ENCODE measurements at regions not wholly inside any gene's neighbourhood (a gene's known extent, or its start where the extent isn't known, plus 50 kb on each side); places are given as distances from the start of the nearest gene placed in this dataset.

GRCh38 chr1:17913326-17914115, 158.4 kb downstream of the ACTL8 start:
- Mint-ChIP-seq H3K36me3 (no peaks in the 10 kb centered on the region), H3K27ac (no peak overlapping the region), H3K4me3 (no peak overlapping the region), H3K9me3 (no peaks in the 10 kb centered on the region), H3K27me3 (peaks cover 25 to 50% of the 10 kb centered on the region in 2 donors), H3K4me1 (no peaks in the 10 kb centered on the region)
- Histone ChIP-seq H3K4me3 (ENCODE audit: control insufficient read depth in 1 of 2, extremely low read depth in 1 of 2, low read length in 1 of 2) (no peak overlapping the region), H3K27me3 (replicated peaks in 1 of 2; ENCODE audit: control insufficient read depth in 2 of 2, extremely low read depth in 1 of 2, insufficient read depth in 2 of 2, low read length in 1 of 2) (peaks cover 0 to 29% of the 10 kb centered on the region in 2 experiments), H3K36me3 (ENCODE audit: control insufficient read depth in 2 of 2, extremely low read depth in 1 of 2, insufficient read depth in 1 of 2, low read length in 1 of 2) (no peaks in the 10 kb centered on the region), H3K9me3 (no peaks in the 10 kb centered on the region), H3K4me1 (ENCODE audit: control insufficient read depth in 1 of 2, extremely low read depth in 1 of 2, insufficient read depth in 2 of 2, low read length in 2 of 2) (no peaks in the 10 kb centered on the region), H3K27ac (ENCODE audit: low read length) (no peak overlapping the region)
- POLR2A ChIA-PET, result no interaction called here
- CTCF ChIA-PET, result no interaction called here
- DNase-seq, result peak in 1 of 35 experiments; percentile 9
- WGBS (ENCODE audit: insufficient coverage), result 63% methylated on average over 4 of the region's 14 CpGs
- no peak for ATAC-seq (replicated peaks in 1 of 4)

- peaks cover 25 to 46% of the 10 kb centered on the region in 2 donors for H3K27me3 Mint-ChIP-seq
- Histone ChIP-seq H3K27ac (ENCODE audit: low read length) (no peak overlapping the region), H3K4me1 (ENCODE audit: control insufficient read depth in 1 of 2, extremely low read depth in 1 of 2, insufficient read depth in 2 of 2, low read length in 2 of 2) (no peaks in the 10 kb centered on the region), H3K27me3 (replicated peaks in 1 of 2; ENCODE audit: control insufficient read depth in 2 of 2, extremely low read depth in 1 of 2, insufficient read depth in 2 of 2, low read length in 1 of 2) (peaks cover 0 to 30% of the 10 kb centered on the region in 2 experiments), H3K4me3 (ENCODE audit: control insufficient read depth in 1 of 2, extremely low read depth in 1 of 2, low read length in 1 of 2) (no peak overlapping the region), H3K36me3 (ENCODE audit: control insufficient read depth in 2 of 2, extremely low read depth in 1 of 2, insufficient read depth in 1 of 2, low read length in 1 of 2) (no peaks in the 10 kb centered on the region), H3K9me3 (no peaks in the 10 kb centered on the region)
- H3K9me3 Mint-ChIP-seq, result no peaks in the 10 kb centered on the region
- ChIA-PET POLR2A (no interaction called here), CTCF (no interaction called here)
- no peak for DNase-seq
- H3K27ac Mint-ChIP-seq, result no peak overlapping the region
- no peaks in the 10 kb centered on the region for H3K36me3 Mint-ChIP-seq
- H3K4me1 Mint-ChIP-seq, result no peaks in the 10 kb centered on the region
- 67% methylated on average over 5 of the region's 7 CpGs for WGBS (ENCODE audit: insufficient coverage)
- ATAC-seq (replicated peaks in 1 of 4), result no peak
- H3K4me3 Mint-ChIP-seq, result no peak overlapping the region
These were observed 159.0 kb downstream of the ACTL8 start for GRCh38 chr1:17914131-17914530.

- H3K27me3 Mint-ChIP-seq, result peaks cover 21 to 44% of the 10 kb centered on the region in 2 donors
- Histone ChIP-seq H3K4me3 (ENCODE audit: control insufficient read depth in 1 of 2, extremely low read depth in 1 of 2, low read length in 1 of 2) (no peak overlapping the region), H3K36me3 (ENCODE audit: control insufficient read depth in 2 of 2, extremely low read depth in 1 of 2, insufficient read depth in 1 of 2, low read length in 1 of 2) (no peaks in the 10 kb centered on the region), H3K4me1 (ENCODE audit: control insufficient read depth in 1 of 2, extremely low read depth in 1 of 2, insufficient read depth in 2 of 2, low read length in 2 of 2) (no peaks in the 10 kb centered on the region), H3K27ac (ENCODE audit: low read length) (no peak overlapping the region), H3K27me3 (replicated peaks in 1 of 2; ENCODE audit: control insufficient read depth in 2 of 2, extremely low read depth in 1 of 2, insufficient read depth in 2 of 2, low read length in 1 of 2) (peaks cover 0 to 30% of the 10 kb centered on the region in 2 experiments), H3K9me3 (no peaks in the 10 kb centered on the region)
- WGBS (ENCODE audit: insufficient coverage), result 57% methylated on average over 9 of the region's 9 CpGs
- ATAC-seq (replicated peaks in 1 of 4) (no peak), DNase-seq (no peak)
- H3K27ac Mint-ChIP-seq, result no peak overlapping the region
- no peaks in the 10 kb centered on the region for H3K9me3 Mint-ChIP-seq
- ChIA-PET CTCF (no interaction called here), POLR2A (no interaction called here)
- H3K4me1 Mint-ChIP-seq, result no peaks in the 10 kb centered on the region
- H3K36me3 Mint-ChIP-seq, result no peaks in the 10 kb centered on the region
- H3K4me3 Mint-ChIP-seq, result no peak overlapping the region
These were observed 159.9 kb downstream of the ACTL8 start for GRCh38 chr1:17914987-17915386.

- Mint-ChIP-seq H3K4me1 (no peaks in the 10 kb centered on the region), H3K27me3 (peaks cover 17 to 44% of the 10 kb centered on the region in 2 donors), H3K9me3 (no peaks in the 10 kb centered on the region), H3K27ac (no peak overlapping the region), H3K36me3 (no peaks in the 10 kb centered on the region), H3K4me3 (no peak overlapping the region)
- ChIA-PET CTCF (no interaction called here), POLR2A (no interaction called here)
- ATAC-seq (replicated peaks in 1 of 4) (no peak), DNase-seq (no peak)
- no peaks in the 10 kb centered on the region for H3K9me3 ChIP-seq
- H3K27me3 ChIP-seq (replicated peaks in 1 of 2; ENCODE audit: control insufficient read depth in 2 of 2, extremely low read depth in 1 of 2, insufficient read depth in 2 of 2, low read length in 1 of 2), result peaks cover 0 to 32% of the 10 kb centered on the region in 2 experiments
- H3K4me1 ChIP-seq (ENCODE audit: control insufficient read depth in 1 of 2, extremely low read depth in 1 of 2, insufficient read depth in 2 of 2, low read length in 2 of 2), result no peaks in the 10 kb centered on the region
- no peak overlapping the region for H3K4me3 ChIP-seq (ENCODE audit: control insufficient read depth in 1 of 2, extremely low read depth in 1 of 2, low read length in 1 of 2)
- WGBS (ENCODE audit: insufficient coverage), result 23% methylated on average over 4 of the region's 7 CpGs
- no peak overlapping the region for H3K27ac ChIP-seq (ENCODE audit: low read length)
- no peaks in the 10 kb centered on the region for H3K36me3 ChIP-seq (ENCODE audit: control insufficient read depth in 2 of 2, extremely low read depth in 1 of 2, insufficient read depth in 1 of 2, low read length in 1 of 2)
These were observed 160.5 kb downstream of the ACTL8 start for GRCh38 chr1:17915511-17916197.

- ATAC-seq (replicated peaks in 1 of 4) (no peak), DNase-seq (no peak)
- Histone ChIP-seq H3K27me3 (replicated peaks in 1 of 2; ENCODE audit: control insufficient read depth in 2 of 2, extremely low read depth in 1 of 2, insufficient read depth in 2 of 2, low read length in 1 of 2) (peaks cover 0 to 38% of the 10 kb centered on the region in 2 experiments), H3K4me1 (ENCODE audit: control insufficient read depth in 1 of 2, extremely low read depth in 1 of 2, insufficient read depth in 2 of 2, low read length in 2 of 2) (no peaks in the 10 kb centered on the region), H3K9me3 (no peaks in the 10 kb centered on the region), H3K4me3 (ENCODE audit: control insufficient read depth in 1 of 2, extremely low read depth in 1 of 2, low read length in 1 of 2) (no peak overlapping the region), H3K27ac (ENCODE audit: low read length) (no peak overlapping the region), H3K36me3 (ENCODE audit: control insufficient read depth in 2 of 2, extremely low read depth in 1 of 2, insufficient read depth in 1 of 2, low read length in 1 of 2) (no peaks in the 10 kb centered on the region)
- POLR2A ChIA-PET, result no interaction called here
- peaks cover 17 to 41% of the 10 kb centered on the region in 2 donors for H3K27me3 Mint-ChIP-seq
- no peaks in the 10 kb centered on the region for H3K9me3 Mint-ChIP-seq
- H3K27ac Mint-ChIP-seq, result no peak overlapping the region
- no peaks in the 10 kb centered on the region for H3K36me3 Mint-ChIP-seq
- WGBS (ENCODE audit: insufficient coverage), result 69% methylated on average over 2 of the region's 3 CpGs
- no peaks in the 10 kb centered on the region for H3K4me1 Mint-ChIP-seq
- no peak overlapping the region for H3K4me3 Mint-ChIP-seq
- CTCF ChIA-PET, result no interaction called here
These were observed 161.6 kb downstream of the ACTL8 start for GRCh38 chr1:17916702-17917101.

- Mint-ChIP-seq H3K4me1 (no peaks in the 10 kb centered on the region), H3K27me3 (peaks cover 30 to 46% of the 10 kb centered on the region in 2 donors), H3K9me3 (no peaks in the 10 kb centered on the region), H3K4me3 (no peak overlapping the region), H3K36me3 (no peaks in the 10 kb centered on the region), H3K27ac (no peak overlapping the region)
- Histone ChIP-seq H3K9me3 (no peaks in the 10 kb centered on the region), H3K4me1 (ENCODE audit: control insufficient read depth in 1 of 2, extremely low read depth in 1 of 2, insufficient read depth in 2 of 2, low read length in 2 of 2) (no peaks in the 10 kb centered on the region), H3K27ac (ENCODE audit: low read length) (no peak overlapping the region), H3K27me3 (replicated peaks in 1 of 2; ENCODE audit: control insufficient read depth in 2 of 2, extremely low read depth in 1 of 2, insufficient read depth in 2 of 2, low read length in 1 of 2) (peaks cover 0 to 32% of the 10 kb centered on the region in 2 experiments), H3K36me3 (ENCODE audit: control insufficient read depth in 2 of 2, extremely low read depth in 1 of 2, insufficient read depth in 1 of 2, low read length in 1 of 2) (no peaks in the 10 kb centered on the region), H3K4me3 (ENCODE audit: control insufficient read depth in 1 of 2, extremely low read depth in 1 of 2, low read length in 1 of 2) (no peak overlapping the region)
- ATAC-seq (replicated peaks in 1 of 4) (no peak), DNase-seq (no peak)
- ChIA-PET CTCF (no interaction called here), POLR2A (no interaction called here)
- WGBS (ENCODE audit: insufficient coverage), result 42% methylated on average over 5 of the region's 10 CpGs
These were observed 164.6 kb downstream of the ACTL8 start for GRCh38 chr1:17919525-17920439.

Measured in T-cell (primary cell).